ENCODE measurements at regions not wholly inside any gene's neighbourhood (a gene's known extent, or its start where the extent isn't known, plus 50 kb on each side); places are given as distances from the start of the nearest gene placed in this dataset.

DNA sequence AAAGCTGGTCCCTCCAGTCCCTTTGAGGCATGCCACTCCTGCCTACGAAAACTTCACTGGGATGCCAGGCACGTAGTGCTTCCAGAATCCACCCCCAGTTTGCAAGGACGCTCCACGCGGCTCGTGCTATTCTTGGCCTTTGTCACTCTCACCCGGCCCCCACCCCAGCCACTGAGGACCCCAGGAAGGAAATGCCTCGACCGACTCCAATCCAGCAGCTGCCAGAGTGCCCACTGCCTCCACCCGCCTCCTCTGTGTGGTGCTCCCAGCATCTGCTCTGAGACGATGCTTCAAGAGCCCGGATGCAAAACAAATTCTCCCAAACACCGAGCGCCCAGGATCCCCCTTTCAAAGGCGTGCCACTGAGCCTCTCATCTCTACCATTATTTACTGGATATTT is 123.9 kb downstream of the RFLNA start:
- TF ChIP-seq, protein P1, sequence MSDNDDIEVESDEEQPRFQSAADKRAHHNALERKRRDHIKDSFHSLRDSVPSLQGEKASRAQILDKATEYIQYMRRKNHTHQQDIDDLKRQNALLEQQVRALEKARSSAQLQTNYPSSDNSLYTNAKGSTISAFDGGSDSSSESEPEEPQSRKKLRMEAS (CRISPR knock-in tag; IDR thresholded peaks at IDR 0.05) = no peak
- no peak for TF ChIP-seq CTCF (IDR thresholded peaks at IDR 0.05)
- TF ChIP-seq ZNF232 (CRISPR knock-in tag; IDR thresholded peaks at IDR 0.05) = no peak
- no peak for TF ChIP-seq ELF4 (CRISPR knock-in tag; IDR thresholded peaks at IDR 0.05; ENCODE audit: low read depth)
- no peak for TF ChIP-seq PREB (CRISPR knock-in tag; IDR thresholded peaks at IDR 0.05; ENCODE audit: borderline replicate concordance)
- TF ChIP-seq, protein P2, sequence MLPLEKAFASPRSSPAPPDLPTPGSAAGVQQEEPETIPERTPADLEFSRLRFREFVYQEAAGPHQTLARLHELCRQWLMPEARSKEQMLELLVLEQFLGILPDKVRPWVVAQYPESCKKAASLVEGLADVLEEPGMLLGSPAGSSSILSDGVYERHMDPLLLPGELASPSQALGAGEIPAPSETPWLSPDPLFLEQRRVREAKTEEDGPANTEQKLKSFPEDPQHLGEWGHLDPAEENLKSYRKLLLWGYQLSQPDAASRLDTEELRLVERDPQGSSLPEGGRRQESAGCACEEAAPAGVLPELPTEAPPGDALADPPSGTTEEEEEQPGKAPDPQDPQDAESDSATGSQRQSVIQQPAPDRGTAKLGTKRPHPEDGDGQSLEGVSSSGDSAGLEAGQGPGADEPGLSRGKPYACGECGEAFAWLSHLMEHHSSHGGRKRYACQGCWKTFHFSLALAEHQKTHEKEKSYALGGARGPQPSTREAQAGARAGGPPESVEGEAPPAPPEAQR (CRISPR knock-in tag; IDR thresholded peaks at IDR 0.05) = no peak
- TF ChIP-seq, protein P3, sequence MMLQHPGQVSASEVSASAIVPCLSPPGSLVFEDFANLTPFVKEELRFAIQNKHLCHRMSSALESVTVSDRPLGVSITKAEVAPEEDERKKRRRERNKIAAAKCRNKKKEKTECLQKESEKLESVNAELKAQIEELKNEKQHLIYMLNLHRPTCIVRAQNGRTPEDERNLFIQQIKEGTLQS (CRISPR knock-in tag; conservative IDR thresholded peaks at IDR 0.05) = no peak
- no peak for TF ChIP-seq ZNF532 (CRISPR knock-in tag; IDR thresholded peaks at IDR 0.05; ENCODE audit: borderline replicate concordance)
- no peak for TF ChIP-seq ZNF416 (CRISPR knock-in tag; IDR thresholded peaks at IDR 0.05)
- TF ChIP-seq, protein P4, sequence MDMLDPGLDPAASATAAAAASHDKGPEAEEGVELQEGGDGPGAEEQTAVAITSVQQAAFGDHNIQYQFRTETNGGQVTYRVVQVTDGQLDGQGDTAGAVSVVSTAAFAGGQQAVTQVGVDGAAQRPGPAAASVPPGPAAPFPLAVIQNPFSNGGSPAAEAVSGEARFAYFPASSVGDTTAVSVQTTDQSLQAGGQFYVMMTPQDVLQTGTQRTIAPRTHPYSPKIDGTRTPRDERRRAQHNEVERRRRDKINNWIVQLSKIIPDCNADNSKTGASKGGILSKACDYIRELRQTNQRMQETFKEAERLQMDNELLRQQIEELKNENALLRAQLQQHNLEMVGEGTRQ (CRISPR knock-in tag; IDR thresholded peaks at IDR 0.05) = no peak
- TF ChIP-seq FOXP1 (CRISPR knock-in tag; IDR thresholded peaks at IDR 0.05; ENCODE audit: borderline replicate concordance) = no peak
- no peak for TF ChIP-seq CREB1 (CRISPR knock-in tag; IDR thresholded peaks at IDR 0.05)

All from WTC11 (cell line).